ENCODE measurements at regions not wholly inside any gene's neighbourhood (a gene's known extent, or its start where the extent isn't known, plus 50 kb on each side); places are given as distances from the start of the nearest gene placed in this dataset.

DNA sequence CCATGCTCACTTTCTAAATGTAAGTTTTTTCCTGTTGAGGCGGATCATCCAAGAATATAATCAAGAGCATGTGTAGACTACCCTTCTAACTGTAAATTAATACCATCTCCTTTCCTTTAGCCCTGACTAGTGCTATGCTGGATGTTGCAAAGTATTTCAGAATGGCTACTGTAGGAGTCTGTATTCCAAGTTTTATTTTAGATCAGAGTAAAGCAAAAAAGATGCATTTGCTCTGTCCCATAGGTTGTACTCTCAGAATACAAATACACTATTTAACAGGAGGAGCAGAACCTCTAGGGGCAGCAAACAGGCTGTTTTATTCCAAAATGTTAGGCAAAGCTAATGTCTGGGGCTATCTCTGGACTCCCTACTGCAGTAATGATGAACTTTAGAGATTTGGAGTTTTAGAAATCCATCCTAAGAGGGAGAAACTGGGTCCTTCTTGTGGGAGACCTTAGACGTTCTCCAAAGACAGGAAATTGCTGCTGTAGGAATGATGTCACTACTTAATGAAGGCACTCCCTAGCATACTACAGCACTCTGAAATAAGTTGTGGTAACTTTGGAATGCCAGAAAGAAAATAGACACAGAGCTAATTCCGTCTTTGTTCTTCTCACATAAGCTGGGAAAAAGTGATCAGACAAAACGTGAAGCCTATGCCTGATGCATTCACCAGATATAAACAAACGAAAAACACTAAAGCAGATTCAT is 392.4 kb upstream of the HS3ST5 start:
- no peak overlapping the region for H3K4me3 ChIP-seq (replicated peaks; ENCODE audit: low read depth, low read length)
- TF ChIP-seq, protein P1, sequence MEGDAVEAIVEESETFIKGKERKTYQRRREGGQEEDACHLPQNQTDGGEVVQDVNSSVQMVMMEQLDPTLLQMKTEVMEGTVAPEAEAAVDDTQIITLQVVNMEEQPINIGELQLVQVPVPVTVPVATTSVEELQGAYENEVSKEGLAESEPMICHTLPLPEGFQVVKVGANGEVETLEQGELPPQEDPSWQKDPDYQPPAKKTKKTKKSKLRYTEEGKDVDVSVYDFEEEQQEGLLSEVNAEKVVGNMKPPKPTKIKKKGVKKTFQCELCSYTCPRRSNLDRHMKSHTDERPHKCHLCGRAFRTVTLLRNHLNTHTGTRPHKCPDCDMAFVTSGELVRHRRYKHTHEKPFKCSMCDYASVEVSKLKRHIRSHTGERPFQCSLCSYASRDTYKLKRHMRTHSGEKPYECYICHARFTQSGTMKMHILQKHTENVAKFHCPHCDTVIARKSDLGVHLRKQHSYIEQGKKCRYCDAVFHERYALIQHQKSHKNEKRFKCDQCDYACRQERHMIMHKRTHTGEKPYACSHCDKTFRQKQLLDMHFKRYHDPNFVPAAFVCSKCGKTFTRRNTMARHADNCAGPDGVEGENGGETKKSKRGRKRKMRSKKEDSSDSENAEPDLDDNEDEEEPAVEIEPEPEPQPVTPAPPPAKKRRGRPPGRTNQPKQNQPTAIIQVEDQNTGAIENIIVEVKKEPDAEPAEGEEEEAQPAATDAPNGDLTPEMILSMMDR (IDR thresholded peaks at IDR 0.05; ENCODE audit: low read length, missing control alignments), result no peak
- no peak for DNase-seq (ENCODE audit: low read depth)

DNA sequence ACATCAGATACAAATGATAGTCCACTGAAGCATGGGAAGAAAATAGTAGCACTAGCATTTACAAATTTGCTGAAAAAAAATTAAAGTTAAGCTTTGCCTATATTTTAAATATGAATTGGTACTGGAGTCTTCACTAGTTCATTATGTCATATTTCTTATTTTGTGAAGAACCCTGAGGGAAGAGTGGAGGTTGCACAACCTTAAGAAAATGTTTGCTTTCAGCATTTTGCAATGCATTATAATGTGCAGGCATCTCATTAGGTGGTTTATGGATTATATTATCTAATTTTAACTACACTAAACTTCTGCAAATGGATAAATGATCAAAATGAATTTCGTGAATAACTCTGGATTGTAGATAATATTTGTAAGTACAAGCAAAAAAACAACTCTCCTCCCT is 390.8 kb upstream of the HS3ST5 start:
- DNase-seq (ENCODE audit: low read depth), result no peak
- TF ChIP-seq, protein P1 (IDR thresholded peaks at IDR 0.05; ENCODE audit: low read length, missing control alignments), result no peak

DNA sequence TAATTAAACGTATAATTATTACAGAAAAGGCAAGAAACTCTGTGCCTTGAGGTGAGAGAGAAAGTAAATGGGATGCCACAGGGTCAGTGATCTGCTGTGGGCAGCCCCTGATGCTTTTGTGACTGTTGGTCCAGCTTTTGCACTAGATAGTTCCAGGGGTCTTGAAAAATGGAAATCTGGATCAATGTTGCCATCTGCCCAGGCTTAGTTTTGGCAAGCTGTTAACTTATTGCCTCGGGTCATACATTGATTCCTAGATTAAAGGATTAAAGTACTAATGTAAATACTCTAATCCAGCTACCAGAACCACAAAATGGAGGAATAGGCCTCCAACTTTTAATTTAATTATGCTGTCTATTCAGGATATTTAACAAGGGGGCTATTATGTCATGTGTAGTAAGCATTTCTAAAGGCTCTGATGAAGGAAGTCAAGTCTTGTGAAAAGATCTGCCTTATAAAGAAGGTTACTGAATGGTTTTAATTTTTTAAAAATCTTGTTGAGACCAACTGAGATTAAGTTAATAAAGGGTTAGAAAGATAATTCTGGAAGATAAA is 376.0 kb upstream of the HS3ST5 start:
- TF ChIP-seq, protein P1 (IDR thresholded peaks at IDR 0.05; ENCODE audit: low read length, missing control alignments), result no peak
- DNase-seq (ENCODE audit: low read depth), result no peak

More for the DNA sequence above, 390.8 kb upstream of the HS3ST5 start:
- no peak overlapping the region for H3K4me3 ChIP-seq (replicated peaks; ENCODE audit: low read depth, low read length)

DNA sequence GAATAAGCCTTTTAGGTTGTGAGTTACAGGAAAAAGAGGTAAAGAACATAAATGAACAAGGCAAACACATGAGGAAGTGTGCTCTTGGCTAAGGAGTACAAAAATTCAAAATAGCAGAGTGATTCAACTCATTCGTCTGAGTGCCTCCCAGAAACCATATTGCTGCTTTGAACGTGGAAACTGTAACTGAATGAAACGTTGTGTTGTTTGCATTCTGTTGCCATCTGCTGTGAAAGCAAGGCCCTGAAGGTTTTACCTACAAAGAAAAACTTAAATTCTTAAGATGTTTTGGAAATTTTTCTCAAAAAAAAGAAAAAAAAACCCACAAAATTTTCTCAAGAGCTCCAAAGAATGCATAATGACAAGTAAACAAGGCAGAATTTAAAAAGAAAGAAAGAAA is 375.4 kb upstream of the HS3ST5 start:
- no peak overlapping the region for H3K4me3 ChIP-seq (replicated peaks; ENCODE audit: low read depth, low read length)
- TF ChIP-seq, protein P1 (IDR thresholded peaks at IDR 0.05; ENCODE audit: low read length, missing control alignments), result no peak
- no peak for DNase-seq (ENCODE audit: low read depth)

More for the DNA sequence above, 376.0 kb upstream of the HS3ST5 start:
- H3K4me3 ChIP-seq (replicated peaks; ENCODE audit: low read depth, low read length), result no peak overlapping the region

DNA sequence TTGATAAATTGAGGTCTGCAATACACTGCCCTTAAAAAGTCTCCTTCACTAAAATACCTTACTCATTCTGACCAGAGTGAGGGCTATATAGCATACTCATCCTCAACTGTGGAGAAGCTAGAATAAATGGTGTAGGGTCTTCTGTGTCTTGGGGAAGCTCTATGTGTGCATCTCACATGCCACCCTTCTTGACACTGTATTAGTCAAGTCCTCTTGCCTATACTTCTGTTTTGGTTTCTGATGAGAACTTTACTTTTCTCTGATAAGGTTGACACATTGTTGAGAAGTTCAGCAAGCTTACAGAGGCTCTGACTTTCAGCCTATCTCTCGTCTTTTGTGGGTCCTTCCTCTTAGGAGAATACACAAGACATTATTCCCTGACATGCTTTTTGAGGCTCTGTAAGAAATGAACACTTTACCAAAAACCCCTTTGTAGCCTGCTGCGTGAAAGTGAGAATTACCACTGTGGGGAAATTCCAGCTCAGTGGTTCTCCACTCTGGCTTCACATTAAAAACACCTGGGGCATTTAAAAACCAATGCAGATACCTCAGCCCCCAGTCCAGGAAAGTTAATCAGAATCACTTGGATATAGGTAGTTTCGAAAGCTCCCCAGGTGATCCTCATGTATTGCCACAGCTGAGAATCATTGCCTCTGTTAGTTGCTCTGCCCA is 372.1 kb upstream of the HS3ST5 start:
- no peak overlapping the region for H3K4me3 ChIP-seq (replicated peaks; ENCODE audit: low read depth, low read length)
- TF ChIP-seq, protein P1 (IDR thresholded peaks at IDR 0.05; ENCODE audit: low read length, missing control alignments), result no peak
- DNase-seq (ENCODE audit: low read depth), result no peak

DNA sequence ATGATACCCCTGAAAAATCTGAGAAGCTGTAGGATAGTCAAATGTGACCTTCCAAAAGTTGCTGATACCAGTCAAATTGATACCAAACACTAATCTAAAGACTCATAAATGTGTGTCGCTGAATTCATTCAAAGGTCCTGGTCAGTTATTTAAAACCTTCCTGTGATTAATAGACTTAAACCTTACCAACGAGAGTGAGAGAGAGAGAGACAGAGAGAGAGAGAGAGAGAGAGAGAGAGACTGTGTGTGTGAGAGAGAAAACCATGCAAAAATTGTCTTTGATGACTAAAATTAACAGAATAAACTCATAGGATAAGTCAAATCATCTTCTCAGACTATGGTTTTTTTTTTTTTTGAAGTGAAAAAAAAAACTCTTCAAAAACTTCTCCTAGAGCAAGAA is 370.9 kb upstream of the HS3ST5 start:
- TF ChIP-seq, protein P1 (IDR thresholded peaks at IDR 0.05; ENCODE audit: low read length, missing control alignments), result no peak
- no peak overlapping the region for H3K4me3 ChIP-seq (replicated peaks; ENCODE audit: low read depth, low read length)
- no peak for DNase-seq (ENCODE audit: low read depth)
